ENCODE measurements at regions not wholly inside any gene's neighbourhood (a gene's known extent, or its start where the extent isn't known, plus 50 kb on each side); places are given as distances from the start of the nearest gene placed in this dataset.

DNA sequence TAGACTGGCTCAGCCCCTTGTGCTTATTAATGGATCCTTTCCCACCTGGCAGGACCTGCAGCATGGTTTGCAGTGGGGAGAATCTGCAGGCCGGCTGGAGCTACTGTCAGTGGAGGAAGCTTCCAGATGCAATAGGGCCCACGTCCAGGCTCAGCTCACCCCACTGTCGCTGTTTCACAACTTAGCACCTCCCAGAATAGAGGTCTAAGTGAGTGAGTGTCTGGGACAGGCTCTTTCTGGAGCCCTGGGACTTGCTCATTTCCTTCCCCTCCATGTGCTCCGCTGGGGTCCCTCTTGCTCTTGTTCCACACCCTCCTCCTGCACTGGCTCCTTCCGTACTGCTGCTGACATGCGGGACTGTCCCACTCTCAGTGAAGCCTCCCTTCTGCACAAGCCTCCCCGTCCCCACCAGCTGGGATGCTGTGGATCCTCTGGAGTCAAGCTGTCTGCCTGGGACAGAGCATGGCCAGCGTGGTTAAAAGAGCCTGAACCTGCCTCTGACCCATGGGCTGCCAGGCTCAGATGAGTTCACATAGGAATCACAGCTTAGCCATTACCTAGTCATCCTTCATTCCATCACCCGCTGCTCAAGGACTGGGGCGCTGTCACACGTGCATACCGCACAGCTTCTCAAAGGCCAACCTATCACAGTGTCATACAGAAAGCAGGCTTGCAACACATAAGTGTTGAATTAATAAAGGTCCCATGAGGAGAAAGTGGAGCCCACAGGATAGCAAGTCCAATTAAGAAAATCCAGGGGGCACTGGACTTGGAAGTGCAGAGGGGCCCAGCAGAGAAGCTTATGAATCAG lies 135.9 kb downstream of the ACKR3 start:
- Histone ChIP-seq H3K9me3 (no peaks in the 10 kb centered on the region), H3K27me3 (no peaks in the 10 kb centered on the region), H3K4me1 (peaks cover 0 to 7% of the 10 kb centered on the region in 2 donors), H3K4me3 (no peak overlapping the region), H3K27ac (no peak overlapping the region), H3K36me3 (no peaks in the 10 kb centered on the region)
- intact Hi-C loops (cut with DNase I) = no loop called here
- no peak for TF ChIP-seq CTCF (IDR thresholded peaks at IDR 0.05)
- peak; percentile 73 for ATAC-seq
- DNase-seq = peak in 3 of 4 donors; percentile 47 to 93 (median 89)

DNA sequence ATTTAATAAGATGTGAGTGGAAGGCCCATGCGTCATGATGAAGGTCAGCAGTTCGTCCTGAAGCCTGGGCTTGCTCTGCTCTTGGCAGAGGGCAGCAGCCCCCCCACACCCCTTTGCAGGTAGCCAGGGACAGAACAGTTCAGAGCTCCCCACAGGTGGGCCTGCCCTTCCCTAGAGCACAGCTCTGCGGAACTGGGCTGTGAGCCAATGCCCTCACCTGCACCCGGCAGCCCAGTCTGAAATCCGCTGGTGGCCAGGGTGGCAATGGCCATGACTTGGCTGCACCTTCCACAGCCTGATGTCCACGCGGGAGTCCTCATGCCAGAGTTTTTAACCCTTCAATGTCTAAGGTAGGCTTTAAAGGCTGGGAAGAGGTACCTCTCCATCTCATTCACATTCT lies 136.7 kb downstream of the ACKR3 start:
- TF ChIP-seq CTCF (IDR thresholded peaks at IDR 0.05) = no peak
- H3K27ac ChIP-seq = no peak overlapping the region
- no peaks in the 10 kb centered on the region for H3K9me3 ChIP-seq
- ATAC-seq (no peak), DNase-seq (no peak)
- no peak overlapping the region for H3K4me3 ChIP-seq
- H3K27me3 ChIP-seq = no peaks in the 10 kb centered on the region
- H3K4me1 ChIP-seq = peaks cover 0 to 9% of the 10 kb centered on the region in 2 donors
- H3K36me3 ChIP-seq = no peaks in the 10 kb centered on the region
- intact Hi-C loops (cut with DNase I) = no loop called here

GRCh38 chr2:236706803-236707202 lies 137.2 kb downstream of the ACKR3 start:
- Histone ChIP-seq H3K9me3 (no peaks in the 10 kb centered on the region), H3K4me3 (no peak overlapping the region), H3K36me3 (no peaks in the 10 kb centered on the region), H3K27me3 (no peaks in the 10 kb centered on the region), H3K27ac (no peak overlapping the region), H3K4me1 (peaks cover 0 to 14% of the 10 kb centered on the region in 2 donors)
- DNase-seq (no peak), ATAC-seq (no peak)
- intact Hi-C loops (cut with DNase I) = no loop called here
- no peak for TF ChIP-seq CTCF (IDR thresholded peaks at IDR 0.05)

DNA sequence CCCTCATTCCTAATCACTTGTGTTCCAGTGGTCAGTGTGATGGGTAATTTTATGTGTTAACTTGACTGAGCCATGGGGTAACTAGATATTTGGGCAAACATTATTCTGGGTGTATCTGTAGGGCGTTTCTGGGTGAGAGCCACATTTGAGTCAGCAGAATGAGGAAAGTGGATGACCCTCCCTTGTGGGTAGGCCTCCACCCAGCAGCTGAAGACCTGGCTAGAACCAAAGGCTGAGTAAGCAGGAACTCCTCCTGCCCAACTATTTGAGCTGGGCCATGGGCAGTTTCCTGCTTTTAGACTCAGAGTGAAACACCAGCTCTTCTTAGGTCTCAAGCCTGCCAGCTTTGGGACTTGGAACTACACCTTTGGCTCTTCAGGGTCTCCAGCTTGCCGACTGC lies 141.8 kb downstream of the ACKR3 start:
- peak; percentile 60 for ATAC-seq

More for the DNA sequence above, 141.8 kb downstream of the ACKR3 start:
- Histone ChIP-seq H3K4me3 (no peak overlapping the region), H3K27ac (no peak overlapping the region), H3K4me1 (peaks cover 5 to 35% of the 10 kb centered on the region in 2 donors), H3K36me3 (no peaks in the 10 kb centered on the region), H3K27me3 (peaks cover 0 to 17% of the 10 kb centered on the region in 2 donors), H3K9me3 (no peaks in the 10 kb centered on the region)
- peak in 1 of 4 donors; percentile 46 for DNase-seq
- intact Hi-C loops (cut with DNase I) = no loop called here
- no peak for TF ChIP-seq CTCF (IDR thresholded peaks at IDR 0.05)

Measured in left lung (tissue), 4 donors.